SK-N-SH (cell line): ENCODE measurements at regions not wholly inside any gene's neighbourhood (a gene's known extent, or its start where the extent isn't known, plus 50 kb on each side); places are given as distances from the start of the nearest gene placed in this dataset.

Source experiments
- CTCF ChIP-seq: fragments of 200-600 bp; sonication (generic); IDR thresholded peaks from 2 replicates; pipeline ENCODE4 v1.6.1; 2017; ENCODE audit warnings: antibody characterized with exemption, mild to moderate bottlenecking, moderate library complexity
- EZH2phosphoT487 ChIP-seq: fragments of 200-600 bp; sonication (generic); IDR thresholded peaks from 2 replicates; pipeline ENCODE4 v1.6.1; 2017; ENCODE audit warnings: low read depth, mixed run types, mild to moderate bottlenecking, antibody characterized with exemption, moderate library complexity, borderline replicate concordance
- GABPA ChIP-seq: IDR thresholded peaks from 2 replicates; pipeline ENCODE4 v1.4.0; 2012; ENCODE audit warnings: low read depth, mild to moderate bottlenecking
- JUND ChIP-seq: IDR thresholded peaks from 2 replicates; pipeline ENCODE4 v1.4.0; 2012
- MEF2A ChIP-seq: IDR thresholded peaks from 2 replicates; pipeline ENCODE4 v1.4.0; 2012; ENCODE audit warnings: low read depth, borderline replicate concordance
- POLR2AphosphoS5 ChIP-seq: IDR thresholded peaks from 2 replicates; pipeline ENCODE4 v1.6.1; 2012; ENCODE audit warnings: low read depth, low read length
- SMC3 ChIP-seq: IDR thresholded peaks from 2 replicates; pipeline ENCODE4 v1.6.1; 2012; ENCODE audit warnings: low read depth, low read length, improper control_type of control experiment

GRCh38 chr22:27283240-27283639 lies 518.3 kb downstream of the MN1 start:
- TF ChIP-seq POLR2AphosphoS5 (no peak), JUND (no peak), CTCF (no peak), EZH2phosphoT487 (no peak), SMC3 (no peak), MEF2A (no peak), GABPA (no peak)
